Fibroblast of villous mesenchyme (primary cell): ENCODE measurements at regions not wholly inside any gene's neighbourhood (a gene's known extent, or its start where the extent isn't known, plus 50 kb on each side); places are given as distances from the start of the nearest gene placed in this dataset.

ENCODE experiments used
- DNase-seq: peaks from one replicate; pipeline ENCODE4 v3.0.0-alpha.2; 2010; ENCODE audit warnings: low read depth
- H3K4me3 ChIP-seq: 2 replicates; pipeline ENCODE4 v1.5.1; 2011; ENCODE audit warnings: low read depth, mild to moderate bottlenecking, low read length
- CTCF ChIP-seq: IDR thresholded peaks from 2 replicates; pipeline ENCODE4 v1.5.1; 2012; ENCODE audit warnings: low read depth, mild to moderate bottlenecking, low read length; ENCODE audit not compliant: insufficient read depth

- H3K4me3 ChIP-seq, result no peak overlapping the region
- TF ChIP-seq CTCF, result no peak
- DNase-seq, result no peak
Observed at GRCh38 chr16:80387318-80387921, 153.4 kb upstream of the DYNLRB2 start.

DNA sequence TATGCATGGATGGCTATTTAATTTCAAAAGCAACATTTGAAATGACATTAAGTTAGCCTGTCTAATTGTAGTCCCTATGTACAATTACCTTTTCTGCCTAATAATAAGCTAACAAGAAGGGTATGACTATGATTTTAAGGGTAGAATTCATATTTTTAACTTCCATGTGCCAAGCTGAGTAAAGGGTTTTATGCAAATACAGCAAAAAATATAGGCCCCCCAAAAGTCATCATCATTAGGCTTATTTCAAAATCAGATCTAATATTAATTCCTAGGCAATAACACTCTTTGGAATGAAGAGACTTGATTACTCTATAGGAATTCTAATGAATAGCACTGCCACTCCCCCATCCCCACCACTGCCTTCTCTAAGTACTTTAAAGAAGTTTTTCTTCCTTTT is 155.9 kb upstream of the DYNLRB2 start:
- no peak overlapping the region for H3K4me3 ChIP-seq
- no peak for DNase-seq
- TF ChIP-seq CTCF, result no peak

DNA sequence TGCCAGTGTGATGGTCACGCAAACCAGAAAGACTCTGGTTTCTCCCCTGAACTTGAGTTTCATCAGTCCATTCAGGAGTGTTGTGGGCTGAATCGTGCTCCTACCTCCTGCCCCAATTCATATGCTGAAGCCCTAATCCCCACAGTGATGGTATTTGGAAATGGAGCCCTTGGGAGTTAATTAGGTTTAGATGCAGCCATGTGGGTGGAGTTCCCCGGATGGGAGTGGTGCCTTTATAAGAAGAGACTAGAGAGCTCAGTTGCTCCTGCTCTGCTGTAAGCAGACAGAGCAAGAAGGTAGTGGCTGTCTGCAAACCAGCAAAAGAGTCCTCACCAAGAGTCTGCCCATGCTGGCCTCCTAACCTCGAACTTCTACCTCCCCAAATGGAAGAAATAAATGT is 160.3 kb upstream of the DYNLRB2 start:
- no peak overlapping the region for H3K4me3 ChIP-seq
- no peak for DNase-seq
- no peak for TF ChIP-seq CTCF

- TF ChIP-seq CTCF, result no peak
- no peak for DNase-seq
- no peak overlapping the region for H3K4me3 ChIP-seq
Observed at GRCh38 chr16:80377096-80377956, 163.5 kb upstream of the DYNLRB2 start.

DNA sequence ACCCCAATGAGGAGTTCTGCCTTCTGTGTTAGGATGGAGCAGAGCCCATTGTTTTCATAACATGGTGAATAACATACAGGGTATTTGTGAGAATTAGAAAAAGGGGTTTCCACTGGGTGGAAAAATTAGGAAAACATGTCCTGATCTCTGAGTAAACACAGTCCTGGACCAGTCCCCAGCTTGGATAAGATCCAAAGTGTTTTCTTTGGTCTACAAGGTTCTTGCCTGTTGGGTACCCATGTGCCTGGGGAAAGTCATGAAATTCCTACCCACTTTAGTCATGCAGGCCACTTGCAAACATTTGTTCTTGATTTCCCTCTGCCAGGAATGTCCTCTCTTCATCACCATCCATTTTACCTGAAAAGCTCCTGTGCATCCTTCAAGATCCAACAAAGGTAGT is 164.8 kb upstream of the DYNLRB2 start:
- no peak for DNase-seq
- H3K4me3 ChIP-seq, result no peak overlapping the region
- no peak for TF ChIP-seq CTCF

DNA sequence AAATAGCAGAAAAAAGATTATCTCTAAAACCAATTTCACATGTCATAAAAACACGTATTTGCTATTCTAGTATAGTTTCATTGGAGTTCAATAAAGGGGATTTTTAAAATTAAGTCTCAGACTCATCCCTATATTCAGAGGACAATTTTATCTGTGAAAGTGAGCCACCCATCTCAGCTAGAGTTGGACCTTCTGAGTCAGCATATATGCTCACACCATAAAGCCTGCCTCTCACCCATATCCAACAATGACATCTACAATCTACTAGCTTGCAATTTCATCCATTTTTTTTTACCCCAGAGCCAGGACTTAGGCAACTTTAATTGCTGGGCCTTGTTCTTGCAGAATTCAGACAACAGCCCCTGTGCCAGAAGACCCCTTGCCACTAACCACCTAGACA is 165.3 kb upstream of the DYNLRB2 start:
- TF ChIP-seq CTCF, result no peak
- no peak overlapping the region for H3K4me3 ChIP-seq
- no peak for DNase-seq
